Stomach (tissue), 4 donors: ENCODE measurements at regions not wholly inside any gene's neighbourhood (a gene's known extent, or its start where the extent isn't known, plus 50 kb on each side); places are given as distances from the start of the nearest gene placed in this dataset.

Source experiments
- CTCF ChIP-seq, 7 experiments: fragments of 450-650 bp in 4 of 7; fragments of 200-600 bp in 3 of 7; sonication (generic) in 3 of 7; IDR thresholded peaks; one replicate each; pipeline ENCODE4 v1.5.1; 2016 to 2019; ENCODE audit warnings: antibody characterized with exemption in 7 of 7, control low read depth in 2 of 7, mild to moderate bottlenecking in 1 of 7
- POLR2AphosphoS5 ChIP-seq, 3 donors: sonication (generic); formaldehyde crosslinking; IDR thresholded peaks; one replicate each; pipeline ENCODE4 v1.6.1; 2016; ENCODE audit warnings: antibody characterized with exemption in 3 of 3

DNA sequence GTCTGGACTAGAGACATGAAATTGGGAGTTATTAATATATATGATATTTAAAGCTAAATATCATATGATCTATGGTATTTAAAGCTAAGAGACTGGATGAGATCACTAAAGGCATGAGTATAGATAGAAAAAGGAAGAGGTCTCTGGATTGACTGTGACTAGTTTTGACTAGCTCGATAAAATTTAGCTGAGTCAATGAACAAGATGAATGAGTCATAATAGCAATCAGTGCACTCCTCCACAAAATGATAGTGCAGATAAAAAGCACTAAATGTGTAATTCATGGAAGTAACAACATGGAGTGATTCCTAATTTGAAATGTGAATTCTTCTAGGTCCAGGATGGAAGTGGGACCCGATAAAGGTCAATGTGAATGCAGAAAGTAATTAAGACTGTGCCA lies 127.4 kb downstream of the PFDN4 start:
- no peak for TF ChIP-seq CTCF (IDR thresholded peaks at IDR 0.05)
- no peak for TF ChIP-seq POLR2AphosphoS5 (IDR thresholded peaks at IDR 0.05)
